ENCODE measurements at regions not wholly inside any gene's neighbourhood (a gene's known extent, or its start where the extent isn't known, plus 50 kb on each side); places are given as distances from the start of the nearest gene placed in this dataset.

DNA sequence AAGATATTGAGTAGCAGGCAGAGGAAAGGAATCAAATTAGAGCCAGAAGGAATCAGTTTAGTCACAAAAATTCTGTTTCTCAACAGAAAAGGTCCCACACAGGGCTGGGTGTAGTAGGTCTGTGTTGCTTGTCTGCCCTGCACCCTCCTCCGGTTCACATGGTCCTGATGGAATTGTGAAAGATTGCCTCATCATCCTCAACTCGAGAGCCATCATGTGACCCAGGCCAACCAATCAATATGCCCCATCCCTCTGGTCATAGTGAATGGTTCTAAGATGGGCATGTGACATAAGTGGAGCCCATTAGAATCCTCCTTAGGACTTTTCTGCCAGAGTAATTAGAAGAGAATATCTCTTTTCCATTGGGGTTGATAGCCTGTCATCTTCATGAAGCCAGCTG lies 56.7 kb upstream of the RAD23B start:
- TF ChIP-seq, protein P1, sequence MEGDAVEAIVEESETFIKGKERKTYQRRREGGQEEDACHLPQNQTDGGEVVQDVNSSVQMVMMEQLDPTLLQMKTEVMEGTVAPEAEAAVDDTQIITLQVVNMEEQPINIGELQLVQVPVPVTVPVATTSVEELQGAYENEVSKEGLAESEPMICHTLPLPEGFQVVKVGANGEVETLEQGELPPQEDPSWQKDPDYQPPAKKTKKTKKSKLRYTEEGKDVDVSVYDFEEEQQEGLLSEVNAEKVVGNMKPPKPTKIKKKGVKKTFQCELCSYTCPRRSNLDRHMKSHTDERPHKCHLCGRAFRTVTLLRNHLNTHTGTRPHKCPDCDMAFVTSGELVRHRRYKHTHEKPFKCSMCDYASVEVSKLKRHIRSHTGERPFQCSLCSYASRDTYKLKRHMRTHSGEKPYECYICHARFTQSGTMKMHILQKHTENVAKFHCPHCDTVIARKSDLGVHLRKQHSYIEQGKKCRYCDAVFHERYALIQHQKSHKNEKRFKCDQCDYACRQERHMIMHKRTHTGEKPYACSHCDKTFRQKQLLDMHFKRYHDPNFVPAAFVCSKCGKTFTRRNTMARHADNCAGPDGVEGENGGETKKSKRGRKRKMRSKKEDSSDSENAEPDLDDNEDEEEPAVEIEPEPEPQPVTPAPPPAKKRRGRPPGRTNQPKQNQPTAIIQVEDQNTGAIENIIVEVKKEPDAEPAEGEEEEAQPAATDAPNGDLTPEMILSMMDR (IDR thresholded peaks at IDR 0.05 in 4 of 5, conservative IDR thresholded peaks at IDR 0.05 in 1 of 5), result no peak
- TF ChIP-seq POLR2A (IDR thresholded peaks at IDR 0.05), result no peak
